EH (cell line): ENCODE measurements at regions not wholly inside any gene's neighbourhood (a gene's known extent, or its start where the extent isn't known, plus 50 kb on each side); places are given as distances from the start of the nearest gene placed in this dataset.

Experiments used
- DNase-seq: peaks from one replicate; pipeline ENCODE4 v3.0.0-alpha.2; 2015; ENCODE audit warnings: low read depth

GRCh38 chr11:19368726-19369375, 128.1 kb upstream of the E2F8 start:
- DNase-seq, result peak; percentile 84

- DNase-seq, result peak; percentile 85
Observed at GRCh38 chr11:19366992-19367709, 126.4 kb upstream of the E2F8 start.

- DNase-seq, result peak; percentile 25
Observed at GRCh38 chr11:19365743-19366410, 125.1 kb upstream of the E2F8 start.

DNA sequence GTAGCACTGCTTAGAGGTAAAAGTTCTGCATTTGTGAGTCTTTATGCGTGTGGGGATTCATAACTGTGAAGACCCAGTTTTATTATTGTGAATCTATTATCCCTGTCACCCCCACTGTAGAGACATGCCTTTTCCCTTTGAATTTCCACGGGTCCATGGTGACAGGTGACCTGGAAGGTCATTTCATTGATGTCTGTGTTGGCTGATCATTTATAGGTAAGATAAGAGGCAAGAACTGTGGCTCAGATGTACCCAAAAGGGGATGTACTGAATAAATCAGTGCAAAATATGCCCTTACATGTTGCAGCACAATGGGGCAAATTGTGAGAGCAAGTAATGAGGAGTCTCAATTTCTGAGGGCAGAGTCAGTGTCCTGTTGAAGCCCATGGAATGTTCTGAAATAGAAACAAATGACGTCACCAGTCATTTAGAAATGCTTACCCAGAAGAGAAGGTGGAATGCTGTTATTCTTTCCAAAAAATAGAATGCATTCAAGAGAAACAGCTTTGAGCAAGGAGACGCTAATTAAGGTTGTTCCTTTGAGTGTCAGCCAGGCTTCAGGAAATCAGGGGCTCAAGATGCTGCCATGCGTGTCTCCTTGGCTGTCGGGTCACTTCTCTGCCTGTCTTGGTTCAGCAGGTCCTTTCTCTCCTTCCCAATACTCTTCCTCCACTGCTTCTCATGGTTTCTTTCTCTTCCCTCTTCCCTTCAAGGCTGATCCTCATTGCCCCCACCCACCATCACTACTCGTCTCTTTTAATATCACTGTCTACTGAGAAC, 118.7 kb upstream of the E2F8 start:
- peak; percentile 77 for DNase-seq

DNA sequence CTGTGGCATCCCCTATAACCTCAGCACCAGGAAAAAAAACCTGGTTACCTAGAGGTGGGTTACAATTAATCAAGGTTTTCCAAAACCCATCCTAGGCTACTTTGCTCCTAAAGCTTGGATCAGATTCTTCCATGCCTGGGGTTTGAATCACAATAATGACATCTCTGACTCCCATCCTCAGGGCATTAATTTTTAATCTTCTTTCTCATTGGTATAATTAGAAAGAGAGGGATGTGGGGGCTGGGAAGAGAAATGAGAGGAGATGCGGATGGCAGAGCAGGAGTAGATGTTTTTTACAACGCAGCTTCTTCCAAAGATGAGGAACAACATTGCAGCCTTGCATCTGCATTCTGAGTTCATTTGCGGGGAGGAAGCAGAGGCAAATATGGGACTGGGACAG, 117.2 kb upstream of the E2F8 start:
- no peak for DNase-seq

GRCh38 chr11:19355601-19356000, 114.9 kb upstream of the E2F8 start:
- DNase-seq, result no peak

GRCh38 chr11:19353287-19353850, 112.6 kb upstream of the E2F8 start:
- no peak for DNase-seq

- no peak for DNase-seq
Observed at GRCh38 chr11:19352771-19353160, 112.0 kb upstream of the E2F8 start.

DNA sequence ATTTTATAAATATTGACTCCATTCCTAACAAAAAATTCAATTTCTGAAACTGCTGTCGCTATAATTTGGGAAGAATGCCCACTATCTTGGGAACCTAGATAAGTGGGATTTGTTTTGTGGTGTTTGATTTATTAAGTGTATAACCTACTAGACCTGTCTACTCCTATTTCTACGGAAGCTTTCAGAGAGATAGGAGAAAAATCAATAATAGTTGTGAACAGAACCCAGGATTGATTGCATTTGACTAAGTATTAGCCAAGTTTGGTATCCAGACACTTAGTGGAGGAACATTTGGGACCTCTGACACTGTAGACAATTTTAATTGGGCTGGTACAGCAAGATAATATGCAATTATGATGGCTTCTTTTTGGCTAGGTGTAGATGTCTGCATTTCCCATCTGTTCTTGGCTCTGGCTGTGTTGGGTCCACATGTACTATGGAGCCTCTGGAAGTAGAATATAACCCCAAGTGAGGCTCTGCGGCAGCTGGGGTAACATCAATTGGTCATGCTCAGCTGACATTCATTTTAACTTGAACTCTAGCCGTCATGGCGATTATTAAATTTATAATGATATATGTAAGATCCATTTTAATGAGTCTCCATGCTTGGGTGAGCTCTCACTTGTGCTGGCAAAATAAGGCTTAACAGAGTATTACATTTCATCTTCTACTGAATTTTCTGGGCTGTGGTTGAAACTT, 111.5 kb upstream of the E2F8 start:
- no peak for DNase-seq

- no peak for DNase-seq
Observed at GRCh38 chr11:19351426-19351825, 110.7 kb upstream of the E2F8 start.

- DNase-seq, result no peak
Observed at GRCh38 chr11:19350160-19350559, 109.4 kb upstream of the E2F8 start.

DNA sequence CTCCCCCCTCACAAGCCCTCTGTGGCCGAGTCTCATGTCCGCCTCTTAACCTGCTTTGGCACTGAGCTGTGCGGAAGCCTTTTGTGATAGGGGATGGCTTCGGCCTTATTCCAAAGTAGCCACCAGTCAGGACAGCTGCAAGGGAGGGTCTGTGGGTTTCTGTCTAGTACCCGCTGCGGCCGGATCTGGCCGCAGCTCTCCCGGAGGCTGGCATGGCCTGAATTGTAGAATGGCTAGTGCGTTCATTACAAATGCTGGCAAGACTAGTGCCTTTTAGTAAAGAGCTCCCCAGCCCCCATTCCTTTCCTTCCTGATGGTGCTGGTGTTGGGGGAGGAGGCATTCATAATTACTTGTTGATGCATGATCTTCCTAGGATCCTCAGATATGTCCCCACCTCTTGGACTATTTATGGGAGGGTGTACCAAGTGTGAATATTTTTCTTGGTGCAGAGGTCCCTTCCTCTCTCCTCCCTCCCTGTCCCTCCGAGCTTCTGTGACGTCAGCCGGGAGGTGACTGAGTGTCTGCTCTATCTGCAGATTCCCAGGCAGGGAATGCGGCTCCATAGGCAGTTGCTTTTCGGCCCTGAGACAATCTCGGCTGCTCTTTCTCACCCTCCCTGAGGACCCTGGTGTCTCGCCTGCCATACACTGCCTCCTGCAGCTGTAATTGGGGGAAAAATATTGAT, 108.7 kb upstream of the E2F8 start:
- peak; percentile 11 for DNase-seq

- DNase-seq, result no peak
Observed at GRCh38 chr11:19347911-19348310, 107.2 kb upstream of the E2F8 start.

- peak; percentile 15 for DNase-seq
Observed at GRCh38 chr11:19345848-19346681, 105.3 kb upstream of the E2F8 start.

- DNase-seq, result peak; percentile 15
Observed at GRCh38 chr11:19345519-19345847, 104.7 kb upstream of the E2F8 start.

DNA sequence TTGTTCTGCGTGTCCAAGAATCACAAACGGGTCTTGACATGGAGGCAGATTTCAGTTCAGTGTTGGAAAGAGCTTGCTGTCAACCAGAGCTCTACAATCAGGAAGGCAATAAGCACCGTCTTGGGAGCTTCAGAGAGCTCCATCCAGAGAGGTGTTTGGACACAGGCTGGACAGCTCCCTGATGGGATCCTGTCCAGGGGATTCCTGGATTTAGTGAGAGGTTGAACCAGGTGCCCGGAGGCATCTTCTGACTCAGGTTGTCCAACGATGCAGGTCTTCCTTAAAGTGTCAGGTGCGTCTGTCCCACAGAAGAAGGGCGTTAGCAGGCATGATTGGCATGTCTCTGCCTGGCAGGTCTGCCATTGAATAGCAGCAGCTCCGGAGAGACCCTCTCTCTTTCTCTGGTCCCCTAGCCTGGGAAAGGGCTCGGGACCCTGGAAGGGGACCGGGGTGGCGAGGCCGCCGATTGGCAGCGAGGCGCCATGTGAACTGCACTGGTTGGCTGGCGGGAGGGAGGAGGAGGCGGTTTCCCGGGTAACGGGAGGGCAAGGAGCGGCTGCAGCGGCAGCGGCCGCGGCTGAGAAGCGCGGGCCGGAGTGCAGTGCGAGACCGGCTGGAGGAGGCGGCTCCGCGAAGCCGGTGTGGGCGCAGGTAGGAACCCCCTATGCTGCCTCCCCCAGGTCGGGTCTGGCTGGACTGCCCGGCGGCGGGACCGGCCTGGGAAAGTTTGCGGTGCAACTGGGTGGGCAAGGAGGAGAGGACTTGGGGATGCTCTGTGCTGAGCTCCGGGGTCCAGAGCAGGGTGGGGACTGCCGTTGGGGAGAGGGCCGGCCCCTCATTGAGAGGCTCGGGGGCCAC, 104.1 kb upstream of the E2F8 start:
- peak; percentile 52 for DNase-seq

- no peak for DNase-seq
Observed at GRCh38 chr11:19342036-19342435, 101.3 kb upstream of the E2F8 start.

DNA sequence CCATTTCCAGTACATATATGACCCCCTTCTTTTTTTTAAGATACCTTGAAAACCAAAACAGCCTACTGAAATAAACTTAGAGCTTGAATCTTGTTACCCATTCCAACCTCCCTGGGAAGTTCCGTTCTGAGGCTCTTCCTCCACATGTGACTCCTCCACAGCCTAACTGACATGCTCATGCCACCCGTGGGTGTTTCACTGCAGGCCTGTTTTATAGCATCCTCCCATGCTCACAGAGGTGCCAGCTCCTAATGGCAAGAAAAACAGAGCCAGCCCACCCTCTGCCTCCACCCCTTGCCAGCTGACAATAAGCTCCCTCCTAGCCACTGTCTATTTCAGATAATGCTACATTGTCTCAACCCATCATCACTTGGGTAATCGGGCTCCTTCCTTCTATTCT, 97.6 kb upstream of the E2F8 start:
- no peak for DNase-seq

GRCh38 chr11:19337779-19338178, 97.0 kb upstream of the E2F8 start:
- no peak for DNase-seq
